Left renal cortex interstitium (tissue), 4 donors: ENCODE measurements at regions not wholly inside any gene's neighbourhood (a gene's known extent, or its start where the extent isn't known, plus 50 kb on each side); places are given as distances from the start of the nearest gene placed in this dataset.

ENCODE experiments used
- DNase-seq, 4 donors: peaks; one replicate each; pipeline ENCODE4 v3.0.0-alpha.2; 2013; ENCODE audit warnings: low read depth in 4 of 4, low spot score in 2 of 4, missing footprints in 1 of 4

GRCh38 chr21:19326531-19327319 is 923.1 kb upstream of the TMPRSS15 start:
- DNase-seq: no peak

- no peak for DNase-seq
Observed at GRCh38 chr21:19328954-19329353, 925.4 kb upstream of the TMPRSS15 start.

GRCh38 chr21:19340303-19340702 is 936.7 kb upstream of the TMPRSS15 start:
- no peak for DNase-seq

- DNase-seq: no peak
Observed at GRCh38 chr21:19340954-19341353, 937.4 kb upstream of the TMPRSS15 start.

GRCh38 chr21:19343711-19344110 is 940.1 kb upstream of the TMPRSS15 start:
- no peak for DNase-seq

GRCh38 chr21:19350286-19350685 is 946.7 kb upstream of the TMPRSS15 start:
- no peak for DNase-seq

GRCh38 chr21:19353256-19353655 is 949.7 kb upstream of the TMPRSS15 start:
- peak in 3 of 4 donors; percentile 16 to 19 (median 17) for DNase-seq

GRCh38 chr21:19368944-19369343 is 965.4 kb upstream of the TMPRSS15 start:
- no peak for DNase-seq

GRCh38 chr21:19392390-19392789 is 988.8 kb upstream of the TMPRSS15 start:
- no peak for DNase-seq

GRCh38 chr21:19400223-19400770 is 996.7 kb upstream of the TMPRSS15 start:
- no peak for DNase-seq

GRCh38 chr21:19402870-19403269 is 999.3 kb upstream of the TMPRSS15 start:
- no peak for DNase-seq

- no peak for DNase-seq
Observed at GRCh38 chr21:19405326-19405725, 1001.7 kb upstream of the TMPRSS15 start.

- DNase-seq: no peak
Observed at GRCh38 chr21:19420565-19420964, 1017.0 kb upstream of the TMPRSS15 start.

GRCh38 chr21:19433623-19434022 is 1030.0 kb upstream of the TMPRSS15 start:
- DNase-seq: no peak

- DNase-seq: no peak
Observed at GRCh38 chr21:19440792-19441655, 1037.4 kb upstream of the TMPRSS15 start.

- no peak for DNase-seq
Observed at GRCh38 chr21:19458295-19458694, 1054.7 kb upstream of the TMPRSS15 start.

GRCh38 chr21:19461481-19462205 is 1058.1 kb upstream of the TMPRSS15 start:
- no peak for DNase-seq

- DNase-seq: no peak
Observed at GRCh38 chr21:19463966-19464365, 1060.4 kb upstream of the TMPRSS15 start.

GRCh38 chr21:19468991-19469715 is 1065.6 kb upstream of the TMPRSS15 start:
- DNase-seq: no peak

GRCh38 chr21:19475525-19475924 is 1071.9 kb upstream of the TMPRSS15 start:
- no peak for DNase-seq
